Sigmoid colon (tissue), 6 donors: ENCODE measurements at regions not wholly inside any gene's neighbourhood (a gene's known extent, or its start where the extent isn't known, plus 50 kb on each side); places are given as distances from the start of the nearest gene placed in this dataset.

Experiments
- DNase-seq: peaks from one replicate; pipeline ENCODE4 v3.0.0-alpha.2; 2019
- H3K27ac ChIP-seq, 4 donors: fragments of 200-600 bp; sonication (generic); one replicate each; pipeline ENCODE4 v1.5.1; 2016 to 2019; ENCODE audit warnings: mild to moderate bottlenecking in 1 of 4
- H3K27me3 ChIP-seq, 3 donors: fragments of 200-600 bp; sonication (generic); one replicate each; pipeline ENCODE4 v1.5.1; 2019; ENCODE audit warnings: mild to moderate bottlenecking in 1 of 3
- H3K36me3 ChIP-seq, 4 donors: fragments of 200-600 bp; sonication (generic); one replicate each; pipeline ENCODE4 v1.5.1; 2016 to 2019
- H3K4me1 ChIP-seq, 4 donors: fragments of 200-600 bp; sonication (generic); one replicate each; pipeline ENCODE4 v1.5.1; 2017 to 2019
- H3K4me3 ChIP-seq, 4 donors: fragments of 200-600 bp; sonication (generic); one replicate each; pipeline ENCODE4 v1.5.1; 2017 to 2019; ENCODE audit warnings: mild to moderate bottlenecking in 2 of 4, moderate library complexity in 1 of 4
- H3K9me3 ChIP-seq, 4 donors: fragments of 200-600 bp in 3 of 4; sonication (generic) in 3 of 4; one replicate each; pipeline versions ENCODE4 v1.5.1 to v1.6.1; 2013 to 2019
- CTCF ChIP-seq, 4 experiments: fragments of 450-650 bp in 3 of 4; fragments of 200-600 bp in 1 of 4; IDR thresholded peaks; one replicate each; pipeline ENCODE4 v1.5.1; 2016 to 2019; ENCODE audit warnings: antibody characterized with exemption in 4 of 4, mild to moderate bottlenecking in 3 of 4, moderate library complexity in 2 of 4
- EP300 ChIP-seq, 4 donors: sonication (generic); formaldehyde crosslinking; IDR thresholded peaks; one replicate each; pipeline ENCODE4 v1.6.1; 2017; ENCODE audit warnings: antibody characterized with exemption in 4 of 4
- POLR2A ChIP-seq, 2 donors: fragments of 450-650 bp; IDR thresholded peaks; one replicate each; pipeline ENCODE4 v1.6.1; 2016; ENCODE audit warnings: antibody characterized with exemption in 2 of 2, mild to moderate bottlenecking in 2 of 2, moderate library complexity in 2 of 2
- POLR2AphosphoS5 ChIP-seq, 4 donors: sonication (generic); formaldehyde crosslinking; IDR thresholded peaks; one replicate each; pipeline ENCODE4 v1.6.1; 2017; ENCODE audit warnings: antibody characterized with exemption in 4 of 4
- WGBS, 2 donors: extraction: QIAGEN DNeasy Blood & Tissue Kit; methylation state at CpG; one replicate each; pipeline ENCODE4 v1.1.7; 2013; 5-methylcytosine and 5-hydroxymethylcytosine counted together
- intact Hi-C: fragments of 100-400 bp; cut with DNase I; formaldehyde crosslinking; loops from one replicate; pipeline ENCODE4 v1.15.1; 2023
- donor health status: healthy with polysubstance abuse.
- donor health status: healthy.

- TF ChIP-seq EP300 (IDR thresholded peaks at IDR 0.05) (no peak), POLR2A (IDR thresholded peaks at IDR 0.05) (no peak), POLR2AphosphoS5 (IDR thresholded peaks at IDR 0.05) (no peak), CTCF (IDR thresholded peaks at IDR 0.05) (no peak)
- Histone ChIP-seq H3K27ac (no peak overlapping the region), H3K36me3 (no peaks in the 10 kb centered on the region), H3K9me3 (no peaks in the 10 kb centered on the region), H3K4me3 (no peak overlapping the region), H3K27me3 (no peaks in the 10 kb centered on the region), H3K4me1 (no peaks in the 10 kb centered on the region)
- intact Hi-C loops, result no loop called here
- 87 to 90% methylated on average over 3 of the region's 3 CpGs for WGBS, 2 donors
- no peak for DNase-seq
Observed at GRCh38 chr3:181969925-181970324, 258.2 kb downstream of the SOX2 start.

GRCh38 chr3:181971424-181971823, 259.7 kb downstream of the SOX2 start:
- Histone ChIP-seq H3K9me3 (no peaks in the 10 kb centered on the region), H3K4me1 (no peaks in the 10 kb centered on the region), H3K27ac (no peak overlapping the region), H3K36me3 (no peaks in the 10 kb centered on the region), H3K27me3 (no peaks in the 10 kb centered on the region), H3K4me3 (no peak overlapping the region)
- WGBS, 2 donors, result 59 to 78% methylated on average over 2 of the region's 2 CpGs
- DNase-seq, result no peak
- no peak for TF ChIP-seq EP300 (IDR thresholded peaks at IDR 0.05)
- TF ChIP-seq CTCF (IDR thresholded peaks at IDR 0.05), result no peak
- no peak for TF ChIP-seq POLR2A (IDR thresholded peaks at IDR 0.05)
- TF ChIP-seq POLR2AphosphoS5 (IDR thresholded peaks at IDR 0.05), result no peak
- intact Hi-C loops, result no loop called here

- TF ChIP-seq EP300 (IDR thresholded peaks at IDR 0.05) (no peak), POLR2AphosphoS5 (IDR thresholded peaks at IDR 0.05) (no peak), CTCF (IDR thresholded peaks at IDR 0.05) (no peak), POLR2A (IDR thresholded peaks at IDR 0.05) (no peak)
- H3K27ac ChIP-seq, result no peak overlapping the region
- 90 to 92% methylated on average over 2 of the region's 2 CpGs for WGBS, 2 donors
- no peak for DNase-seq
- intact Hi-C loops, result no loop called here
- no peaks in the 10 kb centered on the region for H3K9me3 ChIP-seq
- no peaks in the 10 kb centered on the region for H3K4me1 ChIP-seq
- no peak overlapping the region for H3K4me3 ChIP-seq
- H3K27me3 ChIP-seq, result no peaks in the 10 kb centered on the region
- H3K36me3 ChIP-seq, result no peaks in the 10 kb centered on the region
Observed at GRCh38 chr3:181974198-181974597, 262.5 kb downstream of the SOX2 start.

GRCh38 chr3:181976526-181976925, 264.8 kb downstream of the SOX2 start:
- no peak for TF ChIP-seq POLR2AphosphoS5 (IDR thresholded peaks at IDR 0.05)
- no peak for TF ChIP-seq CTCF (IDR thresholded peaks at IDR 0.05)
- TF ChIP-seq POLR2A (IDR thresholded peaks at IDR 0.05), result no peak
- TF ChIP-seq EP300 (IDR thresholded peaks at IDR 0.05), result no peak
- no peaks in the 10 kb centered on the region for H3K27me3 ChIP-seq
- H3K27ac ChIP-seq, result no peak overlapping the region
- H3K9me3 ChIP-seq, result no peaks in the 10 kb centered on the region
- intact Hi-C loops, result no loop called here
- no peaks in the 10 kb centered on the region for H3K36me3 ChIP-seq
- no peak for DNase-seq
- H3K4me3 ChIP-seq, result no peak overlapping the region
- WGBS, 2 donors, result 44 to 67% methylated on average over 1 of the region's 1 CpG
- no peaks in the 10 kb centered on the region for H3K4me1 ChIP-seq

GRCh38 chr3:181985386-181985785, 273.7 kb downstream of the SOX2 start:
- H3K27me3 ChIP-seq, result no peaks in the 10 kb centered on the region
- peaks cover 0 to 3% (median 0%) of the 10 kb centered on the region in 4 donors for H3K9me3 ChIP-seq
- H3K36me3 ChIP-seq, result no peaks in the 10 kb centered on the region
- 72 to 83% methylated on average over 2 of the region's 2 CpGs for WGBS, 2 donors
- intact Hi-C loops, result no loop called here
- no peak overlapping the region for H3K27ac ChIP-seq
- no peak for DNase-seq
- H3K4me1 ChIP-seq, result no peaks in the 10 kb centered on the region
- no peak for TF ChIP-seq POLR2A (IDR thresholded peaks at IDR 0.05)
- TF ChIP-seq EP300 (IDR thresholded peaks at IDR 0.05), result no peak
- TF ChIP-seq POLR2AphosphoS5 (IDR thresholded peaks at IDR 0.05), result no peak
- no peak for TF ChIP-seq CTCF (IDR thresholded peaks at IDR 0.05)
- H3K4me3 ChIP-seq, result no peak overlapping the region
